Chondrocyte (in vitro differentiated cells): ENCODE measurements at regions not wholly inside any gene's neighbourhood (a gene's known extent, or its start where the extent isn't known, plus 50 kb on each side); places are given as distances from the start of the nearest gene placed in this dataset.

Experiments
- DNase-seq: peaks from one replicate; pipeline ENCODE4 v3.0.0; 2021; ENCODE audit warnings: mixed read lengths, low spot score
- H3K27ac Mint-ChIP-seq: one replicate; pipeline ENCODE4 v1.8.0; 2021; ENCODE audit warnings: mild to moderate bottlenecking, moderate library complexity, mixed read lengths; ENCODE audit not compliant: unreplicated experiment
- H3K27me3 Mint-ChIP-seq: 2 replicates; pipeline ENCODE4 v1.8.0; 2021; ENCODE audit warnings: low read depth, mixed read lengths
- H3K36me3 Mint-ChIP-seq: 2 replicates; pipeline ENCODE4 v1.8.0; 2021; ENCODE audit warnings: low read depth, mixed read lengths
- H3K4me1 Mint-ChIP-seq: 2 replicates; pipeline ENCODE4 v1.8.0; 2021; ENCODE audit warnings: low read depth, mild to moderate bottlenecking, mixed read lengths
- H3K4me3 Mint-ChIP-seq: one replicate; pipeline ENCODE4 v1.8.0; 2021; ENCODE audit warnings: mild to moderate bottlenecking, moderate library complexity, mixed read lengths; ENCODE audit not compliant: unreplicated experiment
- H3K9me3 Mint-ChIP-seq: 2 replicates; pipeline ENCODE4 v1.8.0; 2021; ENCODE audit warnings: low read depth, mixed read lengths
- CTCF ChIP-seq: fragments of 200-600 bp; sonication (generic); IDR thresholded peaks from 2 replicates; pipeline ENCODE4 v1.5.0; 2021; ENCODE audit warnings: antibody characterized with exemption, mild to moderate bottlenecking, moderate library complexity

- Mint-ChIP-seq H3K9me3 (peaks cover 6% of the 10 kb centered on the region), H3K27me3 (no peaks in the 10 kb centered on the region), H3K4me3 (no peak overlapping the region), H3K4me1 (peaks cover 35% of the 10 kb centered on the region), H3K36me3 (no peaks in the 10 kb centered on the region), H3K27ac (no peak overlapping the region)
- TF ChIP-seq CTCF = no peak
- no peak for DNase-seq
Observed at GRCh38 chr7:116398672-116399071, 100.9 kb upstream of the CAV2 start.

- no peak for DNase-seq
- no peaks in the 10 kb centered on the region for H3K36me3 Mint-ChIP-seq
- H3K9me3 Mint-ChIP-seq = peaks cover 6% of the 10 kb centered on the region
- no peaks in the 10 kb centered on the region for H3K27me3 Mint-ChIP-seq
- H3K4me3 Mint-ChIP-seq = no peak overlapping the region
- no peak for TF ChIP-seq CTCF
- no peak overlapping the region for H3K27ac Mint-ChIP-seq
- H3K4me1 Mint-ChIP-seq = peaks cover 27% of the 10 kb centered on the region
Observed at GRCh38 chr7:116399819-116400218, 99.7 kb upstream of the CAV2 start.

- H3K27ac Mint-ChIP-seq = no peak overlapping the region
- no peaks in the 10 kb centered on the region for H3K27me3 Mint-ChIP-seq
- H3K4me1 Mint-ChIP-seq = peaks cover 20% of the 10 kb centered on the region
- H3K36me3 Mint-ChIP-seq = no peaks in the 10 kb centered on the region
- no peak for TF ChIP-seq CTCF
- no peak overlapping the region for H3K4me3 Mint-ChIP-seq
- DNase-seq = no peak
- H3K9me3 Mint-ChIP-seq = peaks cover 6% of the 10 kb centered on the region
Observed at GRCh38 chr7:116400522-116400921, 99.0 kb upstream of the CAV2 start.

- Mint-ChIP-seq H3K4me3 (no peak overlapping the region), H3K27ac (no peak overlapping the region), H3K27me3 (no peaks in the 10 kb centered on the region), H3K36me3 (no peaks in the 10 kb centered on the region), H3K4me1 (peaks cover 13% of the 10 kb centered on the region), H3K9me3 (peaks cover 6% of the 10 kb centered on the region)
- DNase-seq = no peak
- no peak for TF ChIP-seq CTCF
Observed at GRCh38 chr7:116401711-116402110, 97.8 kb upstream of the CAV2 start.

GRCh38 chr7:116403265-116403664 is 96.3 kb upstream of the CAV2 start:
- no peak for DNase-seq
- no peak for TF ChIP-seq CTCF
- H3K36me3 Mint-ChIP-seq = no peaks in the 10 kb centered on the region
- no peaks in the 10 kb centered on the region for H3K27me3 Mint-ChIP-seq
- H3K4me1 Mint-ChIP-seq = peaks cover 21% of the 10 kb centered on the region
- peaks cover 4% of the 10 kb centered on the region for H3K9me3 Mint-ChIP-seq
- no peak overlapping the region for H3K4me3 Mint-ChIP-seq
- no peak overlapping the region for H3K27ac Mint-ChIP-seq
